Neuron (in vitro differentiated cells): ENCODE measurements at regions not wholly inside any gene's neighbourhood (a gene's known extent, or its start where the extent isn't known, plus 50 kb on each side); places are given as distances from the start of the nearest gene placed in this dataset.
"Not testable (repeated sequence)": the region's sequence is repeated elsewhere in the genome, so short reads cannot be mapped to it uniquely, and the experiment has no call there.

Experiments
- H2AFZ ChIP-seq: one replicate; pipeline ENCODE4 v1.6.1; 2013; ENCODE audit warnings: low read depth, mild to moderate bottlenecking, inconsistent platforms, low read length, moderate library complexity
- H3K27me3 ChIP-seq: one replicate; pipeline ENCODE4 v1.6.1; 2013; ENCODE audit warnings: low read length; ENCODE audit not compliant: insufficient read depth
- H3K36me3 ChIP-seq: one replicate; pipeline ENCODE4 v1.6.1; 2013; ENCODE audit warnings: low read length; ENCODE audit not compliant: insufficient read depth
- H3K4me1 ChIP-seq: one replicate; pipeline ENCODE4 v1.6.1; 2013; ENCODE audit warnings: low read length; ENCODE audit not compliant: insufficient read depth
- H3K4me3 ChIP-seq: 2 replicates; pipeline ENCODE4 v1.5.1; 2013; ENCODE audit warnings: mild to moderate bottlenecking, low read length, moderate library complexity
- H3K9me3 ChIP-seq: one replicate; pipeline ENCODE4 v1.6.1; 2013; ENCODE audit warnings: low read length

DNA sequence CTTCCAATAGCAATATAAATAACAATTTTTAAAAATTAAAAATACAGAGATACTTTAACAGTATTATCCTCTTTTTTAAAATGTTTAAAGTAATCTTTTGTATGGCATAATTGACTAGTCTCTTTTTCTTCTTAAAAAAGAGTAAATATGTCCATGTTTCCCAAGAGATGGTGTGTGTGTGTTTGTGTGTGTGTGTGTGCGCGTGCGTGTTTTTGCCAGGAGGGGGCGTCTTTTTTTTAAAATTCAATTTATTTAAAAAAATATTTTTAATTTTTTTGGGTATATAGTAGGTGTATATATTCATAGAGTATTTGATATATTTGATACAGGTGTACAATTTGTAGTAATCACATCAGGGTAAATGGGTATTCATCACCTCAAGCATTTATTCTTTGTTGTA is 1073.7 kb downstream of the PCDH7 start:
- H3K36me3 ChIP-seq = no peaks in the 10 kb centered on the region
- H3K4me1 ChIP-seq = peaks cover 3% of the 10 kb centered on the region
- H3K27me3 ChIP-seq = no peaks in the 10 kb centered on the region
- no peak overlapping the region for H2AFZ ChIP-seq
- no peaks in the 10 kb centered on the region for H3K9me3 ChIP-seq
- no peak overlapping the region for H3K4me3 ChIP-seq

DNA sequence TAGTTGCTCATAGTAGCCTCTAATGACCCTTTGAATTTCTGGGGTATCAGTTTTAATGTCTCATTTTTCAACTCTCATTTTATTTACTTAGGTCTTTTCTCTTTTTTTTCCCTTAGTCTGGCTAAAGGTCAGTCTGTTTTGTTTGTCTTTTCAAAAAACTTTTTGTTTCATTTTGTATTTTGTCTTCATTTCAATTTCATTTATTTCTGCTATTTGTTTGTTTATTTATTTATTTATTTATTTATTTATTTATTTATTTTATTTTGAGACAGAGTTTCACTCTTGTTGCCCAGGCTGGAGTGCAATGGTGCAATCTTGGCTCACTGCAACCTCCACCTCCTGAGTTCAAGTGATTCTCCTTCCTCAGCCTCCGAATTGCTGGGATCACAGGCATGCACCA is 1076.9 kb downstream of the PCDH7 start:
- H3K4me1 ChIP-seq = not testable (repeated sequence)

DNA sequence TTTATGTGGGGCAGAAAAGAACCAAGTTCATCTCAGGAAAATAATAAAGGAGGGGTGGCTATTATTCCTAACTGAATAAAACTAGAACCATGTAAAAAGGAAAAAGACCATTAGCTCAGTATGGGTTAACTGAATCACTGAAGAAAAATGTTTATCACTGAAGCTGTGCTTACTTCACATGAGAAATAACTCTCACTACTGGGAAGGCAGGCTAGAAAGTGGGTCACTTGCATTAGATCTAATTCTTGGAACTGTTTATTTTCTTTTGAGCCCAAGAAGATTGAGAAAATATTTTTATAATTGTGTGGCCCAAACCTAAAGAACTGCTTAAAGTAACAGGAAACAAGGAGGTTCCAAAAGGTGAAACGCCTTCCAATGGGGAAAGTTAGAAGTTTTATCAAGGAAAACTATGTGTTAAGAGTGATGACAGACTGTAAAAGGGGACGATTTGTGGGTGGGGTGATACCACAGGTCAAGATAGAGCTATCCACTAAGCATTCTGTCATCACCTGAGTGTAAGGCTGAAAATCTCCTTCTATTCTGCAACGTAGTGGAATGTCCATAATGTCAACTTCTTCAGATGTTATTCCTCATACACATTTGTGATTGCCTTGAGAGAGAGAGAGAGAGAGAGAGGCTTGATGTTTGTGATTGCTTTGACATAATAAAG is 1083.5 kb downstream of the PCDH7 start:
- H2AFZ ChIP-seq = no peak overlapping the region
- no peaks in the 10 kb centered on the region for H3K36me3 ChIP-seq
- H3K9me3 ChIP-seq = no peaks in the 10 kb centered on the region
- no peaks in the 10 kb centered on the region for H3K4me1 ChIP-seq
- H3K4me3 ChIP-seq = no peak overlapping the region
- no peaks in the 10 kb centered on the region for H3K27me3 ChIP-seq

More for the DNA sequence above, 1076.9 kb downstream of the PCDH7 start:
- H3K9me3 ChIP-seq, H3K4me3 ChIP-seq, H3K36me3 ChIP-seq, H3K27me3 ChIP-seq, H2AFZ ChIP-seq: not testable (repeated sequence)

DNA sequence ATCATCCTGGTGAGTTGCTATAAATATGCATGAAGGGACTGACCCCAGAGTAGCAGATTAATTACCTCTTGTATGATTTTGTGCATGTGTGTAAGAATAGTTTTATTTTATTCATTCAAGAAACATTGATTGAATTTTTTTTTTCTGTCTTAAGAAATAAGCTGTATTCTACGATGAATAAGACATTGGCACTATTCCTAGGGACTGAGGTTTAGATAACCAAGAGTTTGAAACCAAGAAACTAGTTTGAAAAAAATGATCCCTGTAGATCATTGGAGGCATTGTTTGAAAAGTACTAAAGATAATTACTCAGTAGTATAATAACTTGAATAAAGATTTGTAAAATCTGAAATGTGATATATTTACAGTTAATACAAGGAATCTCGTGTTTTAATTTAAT is 1086.9 kb downstream of the PCDH7 start:
- no peaks in the 10 kb centered on the region for H3K27me3 ChIP-seq
- no peaks in the 10 kb centered on the region for H3K9me3 ChIP-seq
- H3K36me3 ChIP-seq = no peaks in the 10 kb centered on the region
- H2AFZ ChIP-seq = no peak overlapping the region
- no peak overlapping the region for H3K4me3 ChIP-seq
- H3K4me1 ChIP-seq = no peaks in the 10 kb centered on the region

DNA sequence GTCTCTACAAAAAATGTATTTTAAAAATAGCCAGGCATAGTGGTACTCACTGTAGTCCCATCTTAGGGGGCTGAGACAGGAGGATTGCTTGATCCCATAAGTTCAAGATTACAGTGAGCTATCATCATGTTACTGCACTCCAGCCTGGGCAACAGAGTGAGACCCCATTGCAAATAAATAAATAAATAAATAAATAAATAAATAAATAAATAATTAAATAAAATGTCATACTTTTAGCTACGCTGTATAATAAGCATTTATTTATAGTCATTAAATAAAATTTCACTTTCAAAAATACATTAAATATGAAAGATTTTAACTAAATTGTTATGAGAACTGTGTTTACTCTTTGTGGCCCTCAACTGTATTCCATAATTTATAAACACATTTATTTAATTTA is 1124.2 kb downstream of the PCDH7 start:
- Histone ChIP-seq H2AFZ (no peak overlapping the region), H3K4me3 (no peak overlapping the region), H3K27me3 (no peaks in the 10 kb centered on the region), H3K9me3 (peaks cover 3% of the 10 kb centered on the region), H3K36me3 (no peaks in the 10 kb centered on the region), H3K4me1 (peaks cover 4% of the 10 kb centered on the region)

DNA sequence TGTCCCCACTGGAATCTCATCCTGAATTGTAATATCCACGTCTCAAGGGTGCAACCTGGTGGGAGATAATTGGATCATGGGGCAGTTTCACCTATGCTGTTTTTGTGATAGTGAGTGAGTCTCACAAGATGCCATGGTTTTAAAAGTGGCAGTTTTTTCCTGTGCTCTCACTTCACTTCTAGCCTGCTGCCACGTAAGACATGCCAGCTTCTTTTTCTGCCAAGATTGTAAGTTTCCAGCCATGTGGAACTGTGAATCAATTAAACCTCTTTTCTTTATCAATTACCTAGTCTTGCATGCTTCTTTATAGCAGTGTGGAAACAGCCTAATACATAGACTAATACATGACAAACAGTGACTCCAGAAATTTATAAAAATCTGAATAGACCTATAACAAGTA is 1131.8 kb downstream of the PCDH7 start:
- H3K9me3 ChIP-seq = peaks cover 9% of the 10 kb centered on the region
- H3K4me1 ChIP-seq = no peaks in the 10 kb centered on the region
- H3K4me3 ChIP-seq = no peak overlapping the region
- H3K27me3 ChIP-seq = no peaks in the 10 kb centered on the region
- no peaks in the 10 kb centered on the region for H3K36me3 ChIP-seq
- no peak overlapping the region for H2AFZ ChIP-seq

DNA sequence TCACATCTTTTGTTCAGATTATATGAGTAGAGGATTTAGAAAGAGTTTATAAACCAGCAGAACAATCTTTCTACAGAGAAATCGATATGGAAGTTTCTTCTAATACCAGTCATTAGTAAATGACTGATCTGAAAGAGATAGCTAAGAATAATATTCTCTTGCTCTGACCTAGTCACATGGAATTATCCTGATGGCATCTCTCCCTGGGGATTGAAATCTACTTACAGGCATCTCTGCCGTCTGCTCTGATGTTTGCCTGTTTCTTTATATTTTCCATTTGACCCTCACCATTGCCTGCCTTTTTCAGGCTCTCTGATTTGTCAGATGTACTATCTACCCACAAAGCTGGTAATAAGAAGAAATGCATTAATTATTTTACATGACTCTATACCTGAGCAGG is 1157.3 kb downstream of the PCDH7 start:
- Histone ChIP-seq H3K9me3 (no peaks in the 10 kb centered on the region), H3K4me3 (no peak overlapping the region), H3K4me1 (no peaks in the 10 kb centered on the region), H2AFZ (no peak overlapping the region), H3K36me3 (no peaks in the 10 kb centered on the region), H3K27me3 (no peaks in the 10 kb centered on the region)

DNA sequence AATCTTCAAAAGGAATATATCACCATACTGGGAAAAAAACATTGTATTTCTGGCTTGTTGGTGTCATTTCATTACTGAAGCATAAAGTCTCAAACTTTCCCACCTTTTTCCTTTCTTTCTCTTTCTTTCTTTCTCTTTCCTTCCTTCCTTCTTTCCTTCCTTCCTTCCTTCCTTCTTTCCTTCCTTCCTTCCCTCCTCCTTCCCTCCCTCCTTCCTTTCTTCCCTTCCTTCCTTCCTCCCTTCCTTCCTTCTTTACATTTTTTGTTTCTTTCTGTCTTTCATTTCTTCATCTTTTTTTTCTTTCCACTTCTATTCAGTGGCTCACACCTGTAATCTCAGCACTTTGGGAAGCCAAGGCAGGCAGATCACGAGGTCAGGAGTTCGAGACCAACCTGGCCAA is 1160.7 kb downstream of the PCDH7 start:
- H3K4me1 ChIP-seq, H3K36me3 ChIP-seq, H3K27me3 ChIP-seq, H3K4me3 ChIP-seq, H3K9me3 ChIP-seq, H2AFZ ChIP-seq: not testable (repeated sequence)

DNA sequence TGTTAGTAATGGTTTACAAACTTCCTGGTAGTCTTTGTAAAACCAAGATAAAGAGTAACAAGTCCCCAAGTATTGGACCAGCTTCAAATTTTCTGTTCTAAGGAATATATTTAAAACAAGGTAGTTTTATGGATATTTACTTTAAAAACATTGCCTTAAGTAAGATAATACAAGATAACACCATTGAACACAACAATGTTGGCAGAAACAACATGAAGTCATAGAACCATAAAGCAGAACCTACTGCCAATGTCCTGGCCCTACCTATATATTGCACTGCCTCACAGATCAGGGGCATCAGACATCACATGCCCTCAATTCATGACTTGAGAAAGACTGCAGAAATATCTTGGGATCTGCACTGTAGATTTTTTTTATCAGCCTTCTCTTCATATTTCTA is 1176.2 kb downstream of the PCDH7 start:
- no peak overlapping the region for H2AFZ ChIP-seq
- no peaks in the 10 kb centered on the region for H3K9me3 ChIP-seq
- H3K4me3 ChIP-seq = no peak overlapping the region
- no peaks in the 10 kb centered on the region for H3K27me3 ChIP-seq
- H3K36me3 ChIP-seq = no peaks in the 10 kb centered on the region
- no peaks in the 10 kb centered on the region for H3K4me1 ChIP-seq

DNA sequence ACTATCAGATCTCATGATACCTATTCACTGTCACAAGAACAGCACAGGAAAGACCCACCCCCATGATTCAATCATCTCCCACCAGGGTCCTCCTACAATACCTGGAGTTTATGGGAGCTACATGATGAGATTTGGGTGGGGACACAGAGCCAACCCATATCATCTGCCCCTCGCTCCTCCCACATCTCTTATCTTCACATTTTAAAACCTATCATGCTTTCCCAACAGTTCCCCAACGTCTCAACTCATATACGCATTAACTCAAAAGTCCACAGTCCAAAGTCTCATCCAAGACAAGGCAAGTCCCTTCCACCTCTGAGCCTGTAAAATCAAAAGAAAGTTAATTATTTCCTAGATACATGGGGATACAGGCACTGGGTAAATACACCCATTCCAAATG is 1185.2 kb downstream of the PCDH7 start:
- H2AFZ ChIP-seq = no peak overlapping the region
- no peak overlapping the region for H3K4me3 ChIP-seq
- H3K36me3 ChIP-seq = no peaks in the 10 kb centered on the region
- peaks cover 8% of the 10 kb centered on the region for H3K4me1 ChIP-seq
- H3K27me3 ChIP-seq = no peaks in the 10 kb centered on the region
- H3K9me3 ChIP-seq = peaks cover 2% of the 10 kb centered on the region

DNA sequence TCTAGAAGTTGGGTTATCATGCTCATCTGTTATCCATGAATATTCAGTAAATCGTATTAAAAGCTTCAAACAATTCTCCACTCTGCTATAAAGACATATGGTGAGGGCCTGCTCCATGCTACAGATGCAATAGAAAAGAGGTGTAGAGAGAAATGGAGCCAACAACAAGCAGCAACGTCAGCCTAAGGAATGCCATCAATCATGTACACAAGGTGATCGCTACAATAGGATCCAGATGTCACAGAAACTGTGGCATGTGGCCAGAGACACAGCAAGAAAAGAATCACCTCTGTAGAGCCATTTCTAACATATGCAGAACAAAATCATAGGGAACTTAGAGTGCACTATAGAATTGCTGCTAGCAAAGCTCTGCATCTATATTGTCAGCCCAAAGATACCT is 1188.1 kb downstream of the PCDH7 start:
- H3K9me3 ChIP-seq = peaks cover 2% of the 10 kb centered on the region
- no peak overlapping the region for H3K4me3 ChIP-seq
- H2AFZ ChIP-seq = no peak overlapping the region
- no peaks in the 10 kb centered on the region for H3K36me3 ChIP-seq
- no peaks in the 10 kb centered on the region for H3K27me3 ChIP-seq
- H3K4me1 ChIP-seq = peaks cover 3% of the 10 kb centered on the region

DNA sequence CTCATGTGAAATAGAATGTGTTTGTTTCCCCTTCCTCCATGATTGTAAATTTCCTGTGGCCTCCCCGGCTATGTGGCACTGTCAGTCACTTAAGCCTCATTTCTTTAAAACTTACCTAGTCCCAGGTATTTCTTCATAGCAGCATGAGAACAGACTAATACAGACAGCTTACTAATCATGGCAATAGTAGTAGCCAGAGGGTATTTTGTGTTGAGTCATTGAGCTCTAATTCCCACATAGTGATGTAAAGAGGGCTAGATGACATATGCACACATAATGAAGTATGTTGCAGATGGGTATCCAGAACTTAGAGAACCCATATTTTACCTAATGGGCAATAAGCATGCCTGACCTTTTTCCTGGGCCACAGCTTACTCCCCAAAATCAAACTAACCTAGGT is 1197.2 kb downstream of the PCDH7 start:
- no peaks in the 10 kb centered on the region for H3K36me3 ChIP-seq
- H3K4me1 ChIP-seq = no peaks in the 10 kb centered on the region
- no peak overlapping the region for H3K4me3 ChIP-seq
- peaks cover 8% of the 10 kb centered on the region for H3K9me3 ChIP-seq
- no peak overlapping the region for H2AFZ ChIP-seq
- no peaks in the 10 kb centered on the region for H3K27me3 ChIP-seq

DNA sequence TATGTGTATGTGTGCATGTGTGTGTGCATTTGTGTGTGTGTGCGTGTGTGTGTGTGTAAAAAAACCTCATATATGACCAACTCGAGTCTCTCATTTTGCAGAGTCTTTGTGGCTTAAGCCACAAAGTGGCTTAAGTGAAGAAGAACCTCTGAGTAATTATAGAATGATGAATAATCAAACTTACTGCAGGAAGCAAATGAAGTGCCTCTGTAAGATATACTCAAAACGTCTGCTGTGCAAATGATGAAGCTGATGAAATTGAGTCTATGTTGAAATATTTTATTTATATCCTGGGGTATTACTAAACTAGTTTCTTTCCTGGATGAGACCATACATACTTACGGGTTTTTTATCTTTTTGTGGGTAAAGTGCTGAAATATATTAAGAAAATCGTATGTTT is 1198.7 kb downstream of the PCDH7 start:
- H3K27me3 ChIP-seq = no peaks in the 10 kb centered on the region
- H3K4me3 ChIP-seq = no peak overlapping the region
- peaks cover 8% of the 10 kb centered on the region for H3K9me3 ChIP-seq
- no peak overlapping the region for H2AFZ ChIP-seq
- H3K36me3 ChIP-seq = no peaks in the 10 kb centered on the region
- no peaks in the 10 kb centered on the region for H3K4me1 ChIP-seq

DNA sequence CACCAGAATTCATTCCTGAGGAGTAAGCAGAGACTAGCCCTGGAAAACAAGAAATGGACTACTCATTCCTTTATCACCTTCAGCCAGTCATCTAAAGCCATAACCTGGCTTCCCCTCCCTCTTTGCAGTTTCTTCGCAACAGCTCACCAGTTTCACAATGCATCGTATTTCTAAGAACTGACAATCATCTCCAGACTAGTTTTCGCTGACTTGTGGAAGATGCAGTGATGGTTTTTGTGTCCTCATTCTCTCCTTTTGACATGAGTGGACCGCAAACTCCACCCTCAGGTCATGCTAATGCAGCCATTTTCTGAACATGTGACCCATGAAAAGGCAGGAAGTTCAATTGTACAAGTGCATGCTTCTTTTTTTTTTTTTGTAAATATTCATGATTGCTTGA is 1203.5 kb downstream of the PCDH7 start:
- Histone ChIP-seq H3K9me3 (no peaks in the 10 kb centered on the region), H3K36me3 (no peaks in the 10 kb centered on the region), H3K4me1 (no peaks in the 10 kb centered on the region), H2AFZ (peak overlapping the region; percentile 13), H3K27me3 (no peaks in the 10 kb centered on the region), H3K4me3 (no peak overlapping the region)
